CD4-positive, CD25-positive, alpha-beta regulatory T cell (primary cell): ENCODE measurements at regions not wholly inside any gene's neighbourhood (a gene's known extent, or its start where the extent isn't known, plus 50 kb on each side); places are given as distances from the start of the nearest gene placed in this dataset.

Experiments used
- ATAC-seq, 2 donors: fragments of 150-1000 bp; cut with Tn5 transposase; one replicate each; pipeline ENCODE4 v1.10.0; 2021; ENCODE audit warnings: low read depth in 2 of 2, moderate number of reproducible peaks in 2 of 2, moderate library complexity in 1 of 2
- DNase-seq, 3 donors: peaks; one replicate each; pipeline versions ENCODE4 v3.0.0 to v3.0.0-alpha.2; 2012 to 2022; ENCODE audit warnings: mixed read lengths in 1 of 3
- H3K27ac ChIP-seq: one replicate; pipeline ENCODE4 v1.7.0; 2013; ENCODE audit warnings: mild to moderate bottlenecking, low read length; ENCODE audit not compliant: insufficient read depth, poor library complexity, severe bottlenecking
- H3K27me3 ChIP-seq: one replicate; pipeline ENCODE4 v1.7.0; 2013; ENCODE audit warnings: low read length; ENCODE audit not compliant: control insufficient read depth, insufficient read depth
- H3K36me3 ChIP-seq: one replicate; pipeline ENCODE4 v1.7.0; 2013; ENCODE audit warnings: mild to moderate bottlenecking, low read length, moderate library complexity; ENCODE audit not compliant: control insufficient read depth, insufficient read depth
- H3K4me1 ChIP-seq: 2 replicates; pipeline ENCODE4 v1.7.0; 2013; ENCODE audit warnings: mild to moderate bottlenecking, low read length; ENCODE audit not compliant: insufficient read depth, control insufficient read depth, poor library complexity, severe bottlenecking
- H3K4me3 ChIP-seq: one replicate; pipeline ENCODE4 v1.7.0; 2013; ENCODE audit warnings: low read depth, mild to moderate bottlenecking, low read length, moderate library complexity
- H3K9me3 ChIP-seq, 2 experiments: 1 replicate in 1 of 2; 2 replicates in 1 of 2; pipeline ENCODE4 v1.7.0; 2013; ENCODE audit warnings: low read length in 2 of 2, mild to moderate bottlenecking in 1 of 2, moderate library complexity in 1 of 2; ENCODE audit not compliant: control insufficient read depth in 2 of 2
- H3K27ac Mint-ChIP-seq, 3 donors: one replicate each; pipeline ENCODE4 v1.8.0; 2020 to 2022; ENCODE audit warnings: mild to moderate bottlenecking in 3 of 3, mixed read lengths in 3 of 3, moderate library complexity in 2 of 3
- H3K27me3 Mint-ChIP-seq: one replicate; pipeline ENCODE4 v1.8.0; 2022; ENCODE audit warnings: mild to moderate bottlenecking, mixed read lengths
- H3K36me3 Mint-ChIP-seq: one replicate; pipeline ENCODE4 v1.8.0; 2020; ENCODE audit warnings: mixed read lengths
- H3K4me1 Mint-ChIP-seq, 4 donors: one replicate each; pipeline ENCODE4 v1.8.0; 2020 to 2022; ENCODE audit warnings: mixed read lengths in 4 of 4, mild to moderate bottlenecking in 1 of 4
- H3K4me3 Mint-ChIP-seq, 4 donors: one replicate each; pipeline ENCODE4 v1.8.0; 2020 to 2022; ENCODE audit warnings: mild to moderate bottlenecking in 4 of 4, mixed read lengths in 4 of 4, moderate library complexity in 3 of 4
- H3K9me3 Mint-ChIP-seq, 7 donors: one replicate each; pipeline ENCODE4 v1.8.0; 2020 to 2022; ENCODE audit warnings: mixed read lengths in 7 of 7, mild to moderate bottlenecking in 3 of 7, moderate library complexity in 2 of 7

DNA sequence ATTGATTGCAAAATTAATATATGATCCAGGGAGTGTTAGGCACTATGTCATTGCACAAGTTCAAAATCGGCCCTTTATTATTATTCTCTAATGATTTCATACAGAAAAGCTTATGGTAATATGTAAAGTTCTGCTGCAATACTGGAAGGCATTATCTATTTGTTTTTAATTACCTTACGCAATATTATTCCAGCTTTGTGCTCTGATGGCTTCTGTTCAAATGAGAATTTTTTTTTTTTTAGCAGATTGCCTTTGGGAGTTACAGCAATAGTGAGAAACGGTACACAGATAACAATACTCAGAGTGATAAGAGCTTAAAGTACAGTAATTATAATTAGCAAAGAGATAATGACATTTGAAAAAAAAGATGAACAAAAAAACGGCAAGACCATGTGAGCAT lies 602.2 kb upstream of the ALCAM start:
- H3K27ac Mint-ChIP-seq = no peak overlapping the region
- H3K27ac ChIP-seq = no peak overlapping the region
- no peak overlapping the region for H3K4me3 Mint-ChIP-seq
- DNase-seq (no peak), ATAC-seq (no peak)
- no peaks in the 10 kb centered on the region for H3K27me3 Mint-ChIP-seq
- H3K4me1 ChIP-seq = no peaks in the 10 kb centered on the region
- no peaks in the 10 kb centered on the region for H3K36me3 ChIP-seq
- no peaks in the 10 kb centered on the region for H3K9me3 ChIP-seq
- no peaks in the 10 kb centered on the region for H3K4me1 Mint-ChIP-seq
- H3K4me3 ChIP-seq = no peak overlapping the region
- no peaks in the 10 kb centered on the region for H3K27me3 ChIP-seq
- no peaks in the 10 kb centered on the region for H3K9me3 Mint-ChIP-seq
- H3K36me3 Mint-ChIP-seq = no peaks in the 10 kb centered on the region

DNA sequence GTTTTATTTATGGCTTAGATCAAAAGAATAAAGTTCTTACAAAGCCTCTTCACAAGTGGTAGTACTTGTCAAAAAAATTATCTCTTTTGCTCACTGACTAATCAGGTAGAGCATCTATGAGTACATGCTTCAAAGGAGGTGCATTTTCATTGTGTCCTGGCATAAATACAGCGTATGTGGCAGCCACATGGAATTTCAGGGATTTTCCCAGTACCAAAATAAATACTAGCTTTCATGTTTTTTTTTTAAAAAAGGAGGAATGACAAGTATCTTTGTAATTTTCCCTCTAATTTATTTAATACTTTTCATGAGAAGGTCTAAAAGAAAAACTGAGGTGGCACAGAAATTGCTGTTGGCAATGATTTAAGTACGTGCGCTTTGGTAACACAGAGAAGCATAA lies 597.8 kb upstream of the ALCAM start:
- Histone ChIP-seq H3K4me3 (no peak overlapping the region), H3K27me3 (no peaks in the 10 kb centered on the region), H3K9me3 (no peaks in the 10 kb centered on the region), H3K4me1 (no peaks in the 10 kb centered on the region), H3K36me3 (no peaks in the 10 kb centered on the region), H3K27ac (no peak overlapping the region)
- ATAC-seq (no peak), DNase-seq (no peak)
- Mint-ChIP-seq H3K4me1 (no peaks in the 10 kb centered on the region), H3K27ac (no peak overlapping the region), H3K27me3 (no peaks in the 10 kb centered on the region), H3K36me3 (no peaks in the 10 kb centered on the region), H3K9me3 (peaks cover 0 to 2% (median 0%) of the 10 kb centered on the region in 7 donors), H3K4me3 (no peak overlapping the region)

- H3K4me3 ChIP-seq = no peak overlapping the region
- H3K4me3 Mint-ChIP-seq = no peak overlapping the region
- no peak overlapping the region for H3K27ac Mint-ChIP-seq
- DNase-seq (no peak), ATAC-seq (no peak)
- no peaks in the 10 kb centered on the region for H3K27me3 Mint-ChIP-seq
- H3K36me3 ChIP-seq = no peaks in the 10 kb centered on the region
- no peaks in the 10 kb centered on the region for H3K4me1 ChIP-seq
- no peaks in the 10 kb centered on the region for H3K9me3 ChIP-seq
- no peaks in the 10 kb centered on the region for H3K36me3 Mint-ChIP-seq
- no peak overlapping the region for H3K27ac ChIP-seq
- no peaks in the 10 kb centered on the region for H3K4me1 Mint-ChIP-seq
- peaks cover 0 to 5% (median 1%) of the 10 kb centered on the region in 7 donors for H3K9me3 Mint-ChIP-seq
- H3K27me3 ChIP-seq = no peaks in the 10 kb centered on the region
These were observed 587.4 kb upstream of the ALCAM start for GRCh38 chr3:104779324-104779723.

GRCh38 chr3:104781112-104781511 lies 585.6 kb upstream of the ALCAM start:
- H3K4me1 Mint-ChIP-seq = no peaks in the 10 kb centered on the region
- no peaks in the 10 kb centered on the region for H3K4me1 ChIP-seq
- no peak overlapping the region for H3K4me3 Mint-ChIP-seq

GRCh38 chr3:104785947-104786346 lies 580.8 kb upstream of the ALCAM start:
- Mint-ChIP-seq H3K27ac (no peak overlapping the region), H3K27me3 (no peaks in the 10 kb centered on the region), H3K4me1 (no peaks in the 10 kb centered on the region), H3K4me3 (no peak overlapping the region), H3K9me3 (no peaks in the 10 kb centered on the region), H3K36me3 (no peaks in the 10 kb centered on the region)
- Histone ChIP-seq H3K27me3 (no peaks in the 10 kb centered on the region), H3K4me1 (no peaks in the 10 kb centered on the region), H3K9me3 (no peaks in the 10 kb centered on the region), H3K4me3 (no peak overlapping the region), H3K36me3 (no peaks in the 10 kb centered on the region), H3K27ac (no peak overlapping the region)
- DNase-seq (no peak), ATAC-seq (no peak)

More at GRCh38 chr3:104781112-104781511, 585.6 kb upstream of the ALCAM start:
- Histone ChIP-seq H3K4me3 (no peak overlapping the region), H3K27ac (no peak overlapping the region), H3K9me3 (no peaks in the 10 kb centered on the region), H3K27me3 (no peaks in the 10 kb centered on the region), H3K36me3 (no peaks in the 10 kb centered on the region)
- Mint-ChIP-seq H3K27ac (no peak overlapping the region), H3K27me3 (no peaks in the 10 kb centered on the region), H3K9me3 (peaks cover 0 to 5% (median 1%) of the 10 kb centered on the region in 7 donors), H3K36me3 (no peaks in the 10 kb centered on the region)
- DNase-seq (no peak), ATAC-seq (no peak)

DNA sequence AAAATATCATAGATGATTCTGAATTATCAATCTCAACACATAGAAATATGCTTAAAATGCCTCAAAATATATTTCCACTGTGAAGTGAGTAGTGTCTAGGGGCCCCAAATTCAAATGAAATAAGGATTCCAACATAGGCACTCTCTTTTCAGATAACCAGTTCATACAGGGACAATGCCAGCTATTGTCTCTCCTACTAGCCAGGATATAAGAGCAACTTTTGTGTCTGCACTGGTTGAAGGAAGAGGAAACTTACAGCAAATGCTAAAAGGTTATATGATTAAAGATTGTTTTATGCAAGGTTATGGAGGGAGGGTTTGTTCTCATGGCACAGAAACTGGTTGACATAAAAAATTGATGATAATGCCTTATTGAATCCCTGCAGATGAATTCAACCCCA lies 579.4 kb upstream of the ALCAM start:
- Histone ChIP-seq H3K4me3 (no peak overlapping the region), H3K36me3 (no peaks in the 10 kb centered on the region), H3K27me3 (no peaks in the 10 kb centered on the region), H3K9me3 (no peaks in the 10 kb centered on the region), H3K27ac (no peak overlapping the region), H3K4me1 (no peaks in the 10 kb centered on the region)
- no peak for DNase-seq
- no peak for ATAC-seq
- Mint-ChIP-seq H3K36me3 (no peaks in the 10 kb centered on the region), H3K4me1 (no peaks in the 10 kb centered on the region), H3K9me3 (no peaks in the 10 kb centered on the region), H3K27ac (no peak overlapping the region), H3K27me3 (no peaks in the 10 kb centered on the region), H3K4me3 (no peak overlapping the region)

- Mint-ChIP-seq H3K9me3 (no peaks in the 10 kb centered on the region), H3K36me3 (no peaks in the 10 kb centered on the region), H3K27ac (no peak overlapping the region), H3K4me1 (no peaks in the 10 kb centered on the region), H3K27me3 (no peaks in the 10 kb centered on the region), H3K4me3 (no peak overlapping the region)
- Histone ChIP-seq H3K9me3 (no peaks in the 10 kb centered on the region), H3K36me3 (no peaks in the 10 kb centered on the region), H3K4me1 (no peaks in the 10 kb centered on the region), H3K27me3 (no peaks in the 10 kb centered on the region), H3K27ac (no peak overlapping the region), H3K4me3 (no peak overlapping the region)
- ATAC-seq (no peak), DNase-seq (no peak)
These were observed 577.9 kb upstream of the ALCAM start for GRCh38 chr3:104788807-104789206.

GRCh38 chr3:104791331-104791730 lies 575.4 kb upstream of the ALCAM start:
- Mint-ChIP-seq H3K4me3 (no peak overlapping the region), H3K27me3 (no peaks in the 10 kb centered on the region), H3K4me1 (no peaks in the 10 kb centered on the region), H3K27ac (no peak overlapping the region), H3K36me3 (no peaks in the 10 kb centered on the region), H3K9me3 (no peaks in the 10 kb centered on the region)
- no peaks in the 10 kb centered on the region for H3K27me3 ChIP-seq
- no peaks in the 10 kb centered on the region for H3K36me3 ChIP-seq
- no peak overlapping the region for H3K27ac ChIP-seq
- no peaks in the 10 kb centered on the region for H3K9me3 ChIP-seq
- ATAC-seq (no peak), DNase-seq (no peak)
- H3K4me3 ChIP-seq = no peak overlapping the region
- H3K4me1 ChIP-seq = no peaks in the 10 kb centered on the region
